NCI-H345 (cell line): ENCODE measurements at regions not wholly inside any gene's neighbourhood (a gene's known extent, or its start where the extent isn't known, plus 50 kb on each side); places are given as distances from the start of the nearest gene placed in this dataset.
"Not testable (repeated sequence)": the region's sequence is repeated elsewhere in the genome, so short reads cannot be mapped to it uniquely, and the experiment has no call there.

ENCODE experiments used
- DNase-seq: peaks from one replicate; lab custom pipeline; 2025; lab: John Stamatoyannopoulos, UW

GRCh38 chr10:61271127-61271780 is 181.9 kb downstream of the TMEM26 start:
- DNase-seq = no peak

- DNase-seq = no peak
Observed at GRCh38 chr10:61263518-61263917, 189.7 kb downstream of the TMEM26 start.

- no peak for DNase-seq
Observed at GRCh38 chr10:61262486-61263261, 190.5 kb downstream of the TMEM26 start.

- DNase-seq = no peak
Observed at GRCh38 chr10:61257956-61258496, 195.2 kb downstream of the TMEM26 start.

GRCh38 chr10:61257136-61257535 is 196.0 kb downstream of the TMEM26 start:
- no peak for DNase-seq

GRCh38 chr10:61252326-61252725 is 200.9 kb downstream of the TMEM26 start:
- not testable (repeated sequence) for DNase-seq

GRCh38 chr10:61251089-61251488 is 202.1 kb downstream of the TMEM26 start:
- DNase-seq = no peak

- DNase-seq = no peak
Observed at GRCh38 chr10:61250131-61250530, 203.1 kb downstream of the TMEM26 start.

GRCh38 chr10:61248013-61248412 is 205.2 kb downstream of the TMEM26 start:
- DNase-seq = no peak

- no peak for DNase-seq
Observed at GRCh38 chr10:61244261-61244775, 208.9 kb downstream of the TMEM26 start.

GRCh38 chr10:61232780-61233179 is 220.4 kb downstream of the TMEM26 start:
- no peak for DNase-seq

GRCh38 chr10:61225939-61226338 is 227.2 kb downstream of the TMEM26 start:
- DNase-seq = no peak

GRCh38 chr10:61223576-61223975 is 229.6 kb downstream of the TMEM26 start:
- no peak for DNase-seq

- no peak for DNase-seq
Observed at GRCh38 chr10:61219696-61220095, 233.5 kb downstream of the TMEM26 start.

GRCh38 chr10:61217851-61218565 is 235.2 kb downstream of the TMEM26 start:
- DNase-seq = no peak

GRCh38 chr10:61215246-61215645 is 237.9 kb downstream of the TMEM26 start:
- DNase-seq = no peak

- DNase-seq = no peak
Observed at GRCh38 chr10:61211468-61211867, 241.7 kb downstream of the TMEM26 start.

GRCh38 chr10:61197057-61197456 is 253.1 kb upstream of the RHOBTB1 start:
- no peak for DNase-seq

GRCh38 chr10:61195211-61195610 is 251.2 kb upstream of the RHOBTB1 start:
- DNase-seq = no peak

- not testable (repeated sequence) for DNase-seq
Observed at GRCh38 chr10:61192589-61192988, 248.6 kb upstream of the RHOBTB1 start.

GRCh38 chr10:61192042-61192441 is 248.1 kb upstream of the RHOBTB1 start:
- no peak for DNase-seq

GRCh38 chr10:61189912-61190311 is 245.9 kb upstream of the RHOBTB1 start:
- no peak for DNase-seq
